GM04503 (cell line): ENCODE measurements at regions not wholly inside any gene's neighbourhood (a gene's known extent, or its start where the extent isn't known, plus 50 kb on each side); places are given as distances from the start of the nearest gene placed in this dataset.
"Not testable (repeated sequence)": the region's sequence is repeated elsewhere in the genome, so short reads cannot be mapped to it uniquely, and the experiment has no call there.

Experiments used
- DNase-seq: peaks from one replicate; pipeline ENCODE4 v3.0.0-alpha.2; 2012; ENCODE audit warnings: low read depth

- no peak for DNase-seq
Measured at GRCh38 chr11:98710986-98711385, 309.8 kb upstream of the CNTN5 start.

- DNase-seq: no peak
Measured at GRCh38 chr11:98720951-98721350, 299.8 kb upstream of the CNTN5 start.

- DNase-seq: no peak
Measured at GRCh38 chr11:98725471-98725870, 295.3 kb upstream of the CNTN5 start.

- no peak for DNase-seq
Measured at GRCh38 chr11:98728421-98728820, 292.3 kb upstream of the CNTN5 start.

DNA sequence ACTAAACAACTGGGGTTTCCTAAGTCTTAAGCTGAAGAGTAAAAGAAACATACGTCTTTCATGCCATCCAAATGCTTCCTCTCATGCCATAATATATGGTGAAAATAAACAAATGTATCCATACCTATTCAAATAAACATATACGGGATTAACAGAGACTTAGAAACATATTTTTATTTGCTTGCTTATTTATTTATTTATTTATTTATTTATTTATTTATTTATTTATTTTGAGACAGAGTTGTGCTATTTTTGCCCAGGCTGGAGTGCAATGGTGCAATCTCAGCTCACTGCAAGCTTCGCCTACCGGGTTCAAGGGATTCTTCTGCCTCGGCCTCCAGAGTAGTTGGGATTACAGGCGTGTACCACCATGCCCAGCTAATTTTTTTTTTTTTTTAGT lies 291.6 kb upstream of the CNTN5 start:
- DNase-seq: no peak

DNA sequence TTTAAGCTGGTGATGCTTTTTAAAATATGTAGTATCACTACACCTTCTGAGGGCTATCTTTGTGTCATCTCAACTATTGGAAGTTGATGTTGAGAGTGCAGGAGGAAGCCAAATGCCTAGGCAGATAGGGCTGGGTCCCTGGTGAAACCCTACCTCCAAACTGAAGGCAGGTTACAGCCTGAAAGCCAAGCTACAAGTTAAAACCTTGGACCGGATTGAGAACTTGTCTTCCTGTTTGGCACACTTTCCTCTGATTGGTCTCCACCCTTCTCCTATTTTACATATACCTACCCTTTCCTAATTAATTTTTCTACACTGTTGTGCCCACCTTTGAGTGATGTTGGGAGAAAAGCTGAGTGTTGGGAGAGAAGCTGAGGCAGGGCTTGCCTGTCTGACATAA lies 287.8 kb upstream of the CNTN5 start:
- DNase-seq: no peak

DNA sequence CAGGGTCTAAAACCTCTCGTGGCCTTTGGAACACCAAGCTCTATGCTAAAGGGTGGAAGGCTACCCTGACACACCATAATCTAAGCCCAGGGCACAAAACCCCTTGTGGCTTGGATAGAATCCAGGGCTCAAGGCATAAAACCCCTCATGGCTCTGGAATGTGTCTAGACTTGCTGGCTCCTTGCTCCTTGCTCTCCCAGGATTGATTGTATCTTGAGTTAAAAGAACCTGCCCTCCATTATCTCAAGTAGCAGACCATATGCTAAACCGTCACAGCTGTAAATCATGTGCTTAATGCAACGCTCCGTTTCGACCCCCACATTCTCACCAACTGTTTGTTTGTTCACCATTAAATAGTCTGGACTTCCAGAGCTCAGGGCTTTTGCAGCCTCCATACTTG lies 287.4 kb upstream of the CNTN5 start:
- DNase-seq: not testable (repeated sequence)

DNA sequence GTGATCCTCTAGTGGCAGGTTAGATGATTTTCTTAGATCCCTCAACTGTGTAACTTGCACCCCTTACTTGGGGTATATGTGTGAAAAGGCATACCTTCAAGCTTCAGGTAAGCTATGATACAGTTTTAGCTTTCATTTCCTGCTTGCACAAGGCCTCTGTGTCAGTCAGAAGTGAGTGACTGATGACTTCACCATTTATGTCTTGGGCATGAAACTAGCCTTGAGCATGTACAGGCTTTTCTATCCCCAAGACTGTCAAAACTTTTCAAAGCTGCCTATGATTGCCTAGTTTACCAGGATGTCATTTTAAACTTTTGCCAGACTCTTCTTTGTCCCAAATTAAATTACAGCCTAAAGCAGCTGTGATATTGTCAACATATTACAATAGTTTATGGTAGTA lies 286.1 kb upstream of the CNTN5 start:
- no peak for DNase-seq

DNA sequence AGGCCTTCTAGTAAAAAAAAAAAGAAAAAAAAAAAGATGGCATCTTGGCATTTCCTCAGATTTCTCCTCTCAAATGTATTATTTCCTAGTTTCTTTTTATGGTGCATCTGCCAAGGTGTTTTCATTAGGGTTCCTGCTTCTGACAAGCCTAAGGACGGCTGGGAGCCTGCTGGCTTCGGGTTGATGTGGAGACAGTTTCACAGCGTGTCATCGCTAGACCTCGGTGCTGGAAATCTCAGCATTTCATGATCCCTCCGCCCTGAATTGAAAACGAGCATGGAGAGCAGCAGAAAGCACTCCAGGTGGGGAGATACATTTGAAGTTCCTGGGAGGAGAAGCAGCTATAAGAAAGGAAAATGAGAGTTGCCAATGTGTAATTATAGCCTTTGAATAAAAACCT lies 283.9 kb upstream of the CNTN5 start:
- no peak for DNase-seq

DNA sequence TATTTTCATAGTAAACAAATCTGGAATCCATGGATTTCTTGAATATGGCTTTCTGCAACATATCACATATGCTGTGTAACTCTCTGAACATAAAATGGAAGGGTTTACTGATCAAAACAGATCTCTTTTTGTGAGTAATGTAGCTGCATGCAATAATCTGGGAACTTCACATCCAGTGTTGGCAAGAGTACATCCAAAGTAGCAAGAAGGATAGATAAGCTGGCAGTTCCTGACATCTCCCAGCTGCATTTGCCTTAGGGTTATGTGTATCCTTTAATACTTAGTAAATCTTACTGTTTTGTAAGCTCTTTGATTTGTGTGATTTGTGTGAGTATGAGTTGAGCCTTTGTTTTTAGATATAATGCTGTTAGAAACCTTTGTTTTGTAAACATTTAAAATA lies 280.4 kb upstream of the CNTN5 start:
- DNase-seq: no peak

DNA sequence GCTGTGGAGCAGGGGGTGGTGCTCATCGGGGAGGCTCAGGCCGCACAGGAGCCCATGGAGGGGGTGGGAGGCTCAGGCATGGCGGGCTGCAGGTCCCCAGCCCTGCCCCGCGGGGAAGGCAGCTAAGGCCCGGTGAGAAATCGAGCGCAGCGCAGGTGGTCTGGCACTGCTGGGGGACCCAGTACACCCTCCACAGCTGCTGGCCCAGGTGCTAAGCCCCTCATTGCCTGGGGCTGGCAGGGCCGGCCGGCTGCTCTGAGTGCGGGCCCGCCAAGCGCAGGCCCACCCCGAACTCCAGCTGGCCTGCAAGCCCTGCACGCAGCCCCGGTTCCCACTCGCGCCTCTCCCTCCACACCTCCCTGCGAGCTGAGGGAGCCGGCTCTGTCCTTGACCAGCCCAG lies 257.3 kb upstream of the CNTN5 start:
- DNase-seq: not testable (repeated sequence)

DNA sequence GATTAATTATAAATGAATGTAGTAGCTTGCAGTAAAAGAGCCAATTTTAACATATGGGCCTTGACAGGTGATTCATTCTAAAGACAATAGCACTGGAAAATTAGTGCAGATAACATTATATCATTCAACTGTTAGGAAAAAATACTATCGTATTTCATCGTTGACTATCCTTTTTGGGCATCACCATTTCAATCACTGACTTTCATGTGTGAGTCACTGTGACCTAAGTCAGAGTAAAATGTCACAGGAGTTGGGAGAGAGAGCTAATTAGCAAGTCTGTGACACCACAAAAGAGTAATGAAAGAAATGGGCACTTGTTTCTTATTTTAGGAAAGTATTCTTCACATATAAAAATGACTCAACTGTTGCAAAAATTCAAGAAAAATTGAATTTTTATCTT lies 253.8 kb upstream of the CNTN5 start:
- no peak for DNase-seq

DNA sequence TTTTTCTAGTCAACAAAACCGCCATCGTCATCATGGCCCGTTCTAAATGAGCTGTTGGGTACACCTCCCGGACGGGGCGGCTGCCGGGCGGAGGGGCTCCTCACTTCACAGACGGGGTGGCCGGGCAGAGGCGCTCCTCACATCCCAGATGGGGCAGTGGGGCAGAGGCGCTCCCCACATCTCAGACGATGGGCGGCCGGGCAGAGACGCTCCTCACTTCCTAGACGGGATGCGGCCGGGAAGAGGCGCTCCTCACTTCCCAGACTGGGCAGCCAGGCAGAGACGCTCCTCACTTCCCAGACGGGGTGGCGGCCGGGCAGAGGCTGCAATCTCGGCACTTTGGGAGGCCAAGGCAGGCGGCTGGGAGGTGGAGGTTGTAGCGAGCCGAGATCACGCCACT lies 250.7 kb upstream of the CNTN5 start:
- DNase-seq: not testable (repeated sequence)

- no peak for DNase-seq
Measured at GRCh38 chr11:98771791-98772190, 249.0 kb upstream of the CNTN5 start.

DNA sequence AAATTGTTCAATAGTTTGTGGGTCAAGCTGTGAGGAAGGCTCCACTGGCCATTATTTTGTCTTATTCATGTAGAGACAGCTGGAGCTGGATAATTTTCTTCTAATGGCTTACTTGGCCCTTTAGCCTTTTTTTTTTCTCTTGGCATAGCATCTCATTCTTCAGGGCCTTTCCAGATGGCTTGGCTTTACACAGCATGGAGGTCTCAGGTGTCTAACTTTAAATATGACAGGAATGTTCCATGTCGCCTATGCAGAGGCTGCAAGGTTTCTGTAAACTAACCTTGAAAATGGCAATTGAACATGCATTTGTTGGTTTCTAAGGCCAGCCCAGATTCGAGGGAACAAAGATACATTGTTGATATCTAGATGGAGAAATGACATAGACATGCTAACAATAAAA lies 247.9 kb upstream of the CNTN5 start:
- no peak for DNase-seq

- no peak for DNase-seq
Measured at GRCh38 chr11:98793276-98793675, 227.5 kb upstream of the CNTN5 start.

DNA sequence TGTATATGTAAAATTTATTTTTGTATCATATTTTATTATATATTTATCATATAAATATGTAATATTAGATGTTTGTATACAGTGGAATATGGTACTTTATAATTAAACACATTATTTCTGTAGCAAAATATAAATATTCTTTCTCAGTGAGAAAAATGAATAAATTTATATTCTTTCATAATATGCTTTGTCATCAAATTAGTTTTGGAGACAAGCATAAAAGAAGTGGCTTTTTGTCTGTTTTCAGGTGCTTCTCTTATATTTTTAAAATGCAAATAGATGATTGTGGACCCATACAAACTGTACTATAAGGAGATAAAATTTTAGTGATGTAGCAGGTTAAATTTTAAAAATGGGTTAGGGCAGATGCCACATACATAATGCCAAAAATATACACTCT lies 222.4 kb upstream of the CNTN5 start:
- no peak for DNase-seq

DNA sequence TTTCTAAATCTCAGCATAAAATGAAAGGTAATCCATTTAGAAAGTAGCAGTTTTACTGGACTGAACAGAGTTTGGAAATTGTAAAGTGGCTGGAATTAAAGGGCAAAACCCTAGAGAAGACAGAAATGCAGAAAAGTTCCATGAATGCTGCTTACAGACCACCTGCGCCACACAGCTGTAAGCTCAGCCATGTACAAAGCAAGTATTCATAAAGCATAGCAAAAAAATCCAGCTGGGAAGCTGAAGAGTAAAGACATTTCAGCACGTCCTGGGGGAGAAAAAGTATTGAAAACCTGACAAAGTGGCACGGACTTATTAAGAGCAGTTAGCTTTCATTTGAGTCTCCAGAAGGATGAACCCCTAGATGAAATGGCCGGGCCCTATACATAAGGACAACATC lies 220.1 kb upstream of the CNTN5 start:
- no peak for DNase-seq

- DNase-seq: no peak
Measured at GRCh38 chr11:98828986-98829708, 191.6 kb upstream of the CNTN5 start.

DNA sequence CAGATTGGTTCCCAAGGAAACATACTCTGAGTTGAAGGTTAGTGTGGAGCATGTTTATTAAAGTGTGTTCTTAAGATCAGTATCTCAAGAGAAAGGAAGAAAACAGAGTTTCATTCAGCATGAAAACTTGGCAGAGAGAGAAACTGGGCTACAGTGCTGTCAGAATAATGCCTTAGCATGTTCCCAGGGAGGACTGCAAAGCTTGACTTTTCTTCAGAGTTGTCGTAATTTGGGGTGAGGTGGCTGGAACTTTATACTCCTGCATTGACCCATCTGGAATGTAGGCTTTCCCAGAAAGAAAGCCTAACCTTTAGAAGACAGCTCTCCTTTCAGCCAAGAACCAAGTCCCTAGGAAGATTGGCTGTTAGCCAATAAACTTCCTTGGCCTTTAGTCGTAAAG lies 190.8 kb upstream of the CNTN5 start:
- no peak for DNase-seq

GRCh38 chr11:98834776-98835175 lies 186.0 kb upstream of the CNTN5 start:
- DNase-seq: no peak

DNA sequence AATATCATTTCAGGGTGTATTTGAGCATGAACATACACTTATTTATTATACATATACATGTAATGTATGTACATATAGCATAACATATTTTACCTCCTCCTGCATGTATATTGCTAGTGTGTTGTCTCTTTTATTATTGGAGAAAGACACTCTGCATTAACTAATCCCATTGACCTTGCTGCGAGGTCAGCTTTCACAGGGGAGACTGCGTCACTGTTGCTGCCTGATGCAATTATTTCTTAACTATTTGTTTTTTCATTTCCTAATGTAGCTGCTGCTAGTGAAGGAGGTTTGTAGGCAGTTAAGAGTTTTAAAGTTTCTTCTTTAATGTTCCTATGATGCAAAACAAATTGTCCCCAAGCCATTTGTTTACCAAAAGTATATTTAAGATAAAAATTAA lies 185.4 kb upstream of the CNTN5 start:
- DNase-seq: no peak

DNA sequence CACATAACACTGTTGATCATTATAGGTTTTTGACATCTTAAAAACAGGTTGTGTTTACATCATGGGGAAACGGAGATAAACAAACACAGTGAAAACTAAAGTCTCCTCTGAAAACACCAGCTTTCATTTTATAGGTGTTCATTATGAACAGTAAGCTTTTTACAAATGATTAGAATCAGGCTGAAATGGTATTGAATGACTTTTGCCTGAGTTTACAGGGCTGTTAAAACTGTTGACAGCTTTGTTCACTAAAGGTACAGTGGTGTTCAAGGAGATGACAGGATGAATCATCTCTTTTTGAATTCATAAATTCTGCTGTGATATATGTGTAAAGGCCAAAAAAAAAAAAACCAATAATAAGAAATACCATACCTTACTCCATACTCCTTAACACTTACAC lies 184.6 kb upstream of the CNTN5 start:
- DNase-seq: no peak

DNA sequence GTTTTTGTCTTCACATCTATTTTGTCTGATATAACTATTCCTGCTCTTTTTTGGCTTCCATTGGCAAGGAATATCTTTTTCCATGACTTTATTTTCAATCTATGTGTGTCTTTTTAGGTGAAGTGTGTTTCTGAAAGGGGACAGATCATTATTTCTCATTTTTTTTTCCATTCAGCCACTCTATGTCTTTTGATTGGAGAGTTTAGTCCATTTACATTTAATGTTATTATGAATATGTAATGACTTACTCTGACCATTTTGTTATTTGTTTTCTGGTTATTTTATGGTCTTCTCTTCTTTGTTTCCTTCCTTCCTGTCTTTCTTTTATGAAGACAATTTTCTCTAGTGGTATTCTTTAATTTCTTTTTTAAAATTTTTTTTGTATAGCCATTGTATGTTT lies 178.6 kb upstream of the CNTN5 start:
- DNase-seq: no peak

- DNase-seq: no peak
Measured at GRCh38 chr11:98862169-98862568, 158.6 kb upstream of the CNTN5 start.
